ENCODE measurements at regions not wholly inside any gene's neighbourhood (a gene's known extent, or its start where the extent isn't known, plus 50 kb on each side); places are given as distances from the start of the nearest gene placed in this dataset.

DNA sequence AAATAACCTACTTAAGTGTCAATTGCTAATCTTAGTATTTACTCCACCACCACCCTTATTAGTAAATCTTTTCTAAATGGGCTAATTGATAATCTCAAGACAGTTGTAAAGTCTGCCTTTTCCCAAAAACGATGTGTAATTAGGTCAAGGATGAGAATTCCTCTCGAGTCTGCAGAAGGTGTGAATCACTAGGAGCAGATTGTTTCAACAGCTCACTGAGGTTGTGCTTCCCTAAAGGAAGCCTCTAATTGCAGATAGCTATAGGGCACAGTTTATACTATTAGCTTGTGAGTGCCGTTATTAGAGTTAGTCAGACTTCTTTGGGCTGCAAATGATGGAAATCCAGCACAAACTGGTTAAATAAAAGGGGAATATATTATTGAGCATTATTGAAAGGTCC lies 84.9 kb downstream of the C11orf91 start:
- DNase-seq, result no peak

DNA sequence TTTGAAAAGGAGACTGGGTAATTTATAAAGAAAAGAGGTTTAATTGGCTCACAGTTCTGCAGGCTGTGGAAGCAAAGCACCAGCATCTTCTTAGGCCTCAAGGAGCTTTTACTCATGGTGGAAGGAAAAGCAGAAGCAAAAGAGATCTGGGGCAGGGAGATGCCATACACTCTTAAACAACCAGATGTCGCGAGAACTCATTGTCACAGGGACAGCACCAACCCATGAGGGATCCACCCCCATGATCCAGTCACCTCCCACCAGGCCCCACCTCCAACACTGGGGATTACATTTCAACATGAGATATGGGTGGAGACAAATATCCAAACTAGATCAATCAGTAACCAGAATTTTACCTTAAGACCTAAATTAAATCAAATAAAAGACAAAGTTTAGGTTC lies 87.2 kb downstream of the C11orf91 start:
- no peak for DNase-seq

DNA sequence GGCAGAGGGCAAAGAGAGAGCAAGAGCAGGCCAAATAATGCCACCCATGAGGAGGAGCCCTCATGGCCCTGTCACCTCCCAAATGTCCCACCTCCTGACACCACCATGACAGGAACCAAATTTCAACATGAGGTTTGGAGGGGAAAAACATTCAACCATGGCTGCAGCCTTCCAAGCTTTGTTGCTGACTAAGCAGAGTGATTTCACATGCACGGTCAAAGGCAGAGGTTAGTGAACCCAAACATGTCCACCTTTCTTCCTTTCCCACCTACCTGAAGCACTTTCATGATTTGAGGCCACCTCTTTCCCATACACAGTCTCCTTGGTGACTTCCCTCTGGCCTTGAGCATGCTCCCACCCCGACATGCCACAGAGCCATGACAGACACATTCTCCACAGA lies 89.7 kb downstream of the C11orf91 start:
- DNase-seq, result no peak

DNA sequence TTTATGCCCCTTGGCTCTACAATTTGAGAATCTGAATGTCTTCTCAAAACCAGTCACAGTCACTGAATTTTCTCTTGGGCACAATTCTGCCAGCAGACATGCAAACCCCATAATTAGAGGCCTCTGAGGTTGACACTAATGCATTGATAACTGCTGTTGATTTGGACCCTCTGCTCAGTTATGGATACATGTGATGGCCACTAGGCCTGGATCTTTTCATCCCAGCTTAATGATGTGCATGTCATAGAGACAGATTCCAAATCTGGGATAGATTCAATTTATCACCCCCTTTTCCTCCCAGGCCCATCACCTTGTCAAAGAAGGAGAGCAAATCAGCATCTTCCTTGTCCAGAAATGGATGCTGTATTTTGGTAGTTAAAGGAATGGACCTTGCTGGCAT lies 92.2 kb downstream of the C11orf91 start:
- no peak for DNase-seq

DNA sequence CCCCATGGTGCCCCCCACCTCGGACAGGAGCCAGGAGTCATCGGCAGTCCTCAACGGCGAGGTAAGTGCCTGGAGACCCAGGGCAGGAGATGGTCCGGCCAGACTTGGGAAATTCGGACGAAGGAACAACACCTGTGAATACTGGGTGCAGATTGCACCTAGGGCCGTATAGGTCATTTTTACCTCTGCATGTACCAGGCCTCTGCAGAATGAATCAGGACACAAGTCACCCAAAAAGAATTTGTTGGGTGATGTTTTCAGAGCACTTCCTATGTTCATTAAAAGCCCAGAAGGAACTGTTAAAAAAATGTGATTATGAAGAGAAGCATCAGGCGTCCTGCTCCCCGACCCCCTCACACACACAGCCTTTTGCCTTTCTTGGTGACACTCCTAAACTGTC lies 93.9 kb downstream of the C11orf91 start:
- no peak for DNase-seq

GRCh38 chr11:33605703-33606102 lies 94.9 kb downstream of the C11orf91 start:
- DNase-seq, result no peak

DNA sequence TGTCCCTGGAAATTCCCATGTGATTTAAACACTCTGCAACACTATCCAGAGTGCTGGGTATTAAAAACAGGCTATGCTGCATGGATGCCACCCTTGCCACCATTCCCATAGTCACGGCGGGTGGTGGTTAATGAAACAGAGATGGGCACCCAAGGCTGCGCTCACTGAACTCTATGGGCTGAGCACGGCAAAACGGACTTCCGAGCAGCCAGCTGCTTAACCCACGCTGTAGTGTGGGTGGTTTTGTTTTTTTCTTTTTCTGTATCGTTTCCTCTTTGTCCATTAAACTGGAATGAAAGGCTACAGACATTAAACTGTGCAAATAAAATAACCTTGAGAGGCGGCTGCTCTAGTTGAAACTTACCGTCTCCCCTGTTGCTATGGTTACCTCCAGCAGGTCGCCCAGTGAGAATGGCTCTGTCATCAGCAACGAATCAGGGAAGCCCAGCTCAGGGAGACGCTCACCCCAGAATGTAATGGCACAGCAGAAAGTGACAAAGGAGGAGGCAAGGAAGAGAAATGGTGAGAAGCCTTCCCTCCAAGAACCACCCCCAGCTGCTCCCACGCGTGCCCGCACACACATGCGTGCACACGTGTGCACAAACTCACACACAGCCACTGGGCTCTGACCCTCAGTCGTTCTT lies 102.1 kb downstream of the C11orf91 start:
- DNase-seq, result peak; percentile 42 to 61

GRCh38 chr11:33594188-33594587 lies 106.4 kb downstream of the C11orf91 start:
- DNase-seq, result no peak

GRCh38 chr11:33590441-33590840 lies 110.2 kb downstream of the C11orf91 start:
- DNase-seq, result no peak

GRCh38 chr11:33588056-33588455 lies 112.6 kb downstream of the C11orf91 start:
- no peak for DNase-seq

DNA sequence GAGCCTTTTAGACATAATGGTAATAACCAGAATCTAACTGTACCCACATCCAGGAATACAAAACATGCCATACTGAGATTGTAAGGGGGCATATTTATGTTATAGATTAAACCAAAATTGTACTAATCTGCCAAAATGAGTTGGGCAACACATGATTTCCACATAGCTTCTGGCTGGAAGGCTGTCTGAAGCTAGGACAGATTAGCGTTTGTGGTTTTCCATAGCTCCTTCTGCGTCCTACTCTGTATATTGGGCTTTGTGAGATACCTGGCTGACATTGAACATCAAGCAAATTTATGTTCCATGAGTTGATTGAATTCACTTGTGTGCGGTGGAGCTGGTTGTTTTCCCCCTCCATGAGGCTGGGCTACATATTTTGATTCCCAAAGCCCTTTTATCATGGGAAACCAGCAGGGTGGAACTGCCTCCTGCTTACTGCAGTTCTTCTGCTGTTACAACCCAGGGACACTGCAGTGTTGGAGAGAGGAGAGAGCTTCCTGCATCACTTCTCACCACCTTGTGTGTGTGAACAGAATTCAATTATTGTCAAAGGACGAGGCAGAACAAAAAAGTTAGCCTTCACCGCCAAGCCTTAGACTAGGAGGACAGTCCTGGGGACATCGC lies 114.9 kb downstream of the C11orf91 start:
- DNase-seq, result no peak

- no peak for DNase-seq
Measured at GRCh38 chr11:33582636-33583325, 117.8 kb downstream of the C11orf91 start.

DNA sequence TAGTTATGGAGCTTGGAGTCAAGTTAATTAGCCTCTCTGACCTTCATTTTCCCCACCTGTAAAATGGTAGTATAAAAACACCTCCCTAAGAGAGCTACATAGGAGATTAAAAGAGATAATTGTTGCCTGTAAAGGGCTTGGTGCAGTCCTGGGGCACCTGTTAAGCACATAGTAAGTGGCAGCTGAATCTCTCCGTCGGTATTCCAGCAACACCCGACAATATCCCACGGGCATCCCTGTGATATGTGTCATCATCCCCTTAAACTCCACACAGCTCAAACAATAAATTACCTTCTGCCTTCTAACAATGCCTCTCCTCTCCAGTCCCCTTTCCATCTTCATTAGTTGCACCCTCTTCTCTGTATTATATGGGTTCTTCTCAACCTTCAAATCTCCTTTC lies 121.5 kb downstream of the C11orf91 start:
- DNase-seq, result no peak

DNA sequence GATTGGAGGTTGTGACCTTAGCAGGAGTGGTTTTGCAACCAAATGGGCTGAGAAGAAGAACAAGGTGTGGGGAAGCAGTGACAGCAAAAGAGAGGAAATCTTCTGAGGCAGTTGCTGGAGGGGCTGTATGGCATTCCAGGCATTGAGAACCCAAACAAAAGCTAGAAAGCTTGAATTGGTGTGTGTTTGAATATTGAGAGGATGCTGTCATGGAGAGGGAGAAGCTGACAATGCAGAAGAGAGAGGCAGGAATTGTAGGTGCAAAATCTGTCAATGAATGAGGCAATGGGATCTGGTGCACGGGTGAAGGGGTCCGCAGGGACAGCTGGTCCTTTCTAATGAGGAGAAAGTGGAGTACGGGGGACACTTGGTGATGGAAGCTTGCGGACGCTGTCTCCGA lies 123.4 kb downstream of the C11orf91 start:
- DNase-seq, result no peak

GRCh38 chr11:33575311-33575710 lies 125.3 kb downstream of the C11orf91 start:
- DNase-seq, result no peak

DNA sequence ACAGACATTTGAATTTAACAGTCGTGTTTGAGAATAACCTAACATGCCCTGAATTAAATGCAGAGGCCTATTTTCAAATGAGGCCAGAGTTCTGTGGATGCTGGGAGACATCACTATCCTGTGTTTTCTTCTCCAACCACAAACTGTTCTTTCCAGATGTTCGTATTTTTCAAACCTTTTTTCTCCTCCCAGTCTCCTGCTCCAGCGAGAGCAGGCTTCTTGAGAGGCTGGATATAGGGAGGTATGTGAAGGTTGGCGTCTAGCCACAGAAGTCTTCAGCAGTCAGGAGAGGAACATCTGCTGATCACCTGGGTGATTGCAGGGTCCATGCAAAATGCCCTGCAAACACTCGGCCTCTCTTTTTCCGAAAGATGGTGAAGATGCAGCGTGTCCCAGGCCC lies 126.3 kb downstream of the C11orf91 start:
- DNase-seq, result no peak

DNA sequence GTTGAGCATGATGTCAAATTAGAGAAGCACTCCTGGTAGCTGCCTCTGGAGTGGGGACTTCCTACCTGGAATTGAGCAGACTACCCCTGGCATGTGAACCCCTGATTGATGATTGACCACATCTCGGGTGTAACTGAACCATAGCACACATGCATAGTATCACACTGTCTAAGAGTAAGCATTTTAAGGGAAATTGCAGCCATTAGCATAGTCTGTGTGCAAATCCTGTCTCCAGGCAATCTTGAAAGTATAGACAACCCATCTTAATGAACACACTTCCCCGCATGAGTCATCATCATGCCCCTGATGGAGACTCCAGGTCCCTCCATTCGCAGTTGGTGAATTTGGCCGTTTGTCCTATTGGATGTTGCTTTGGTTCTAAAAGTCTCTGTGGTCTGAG lies 131.3 kb downstream of the C11orf91 start:
- DNase-seq, result no peak

DNA sequence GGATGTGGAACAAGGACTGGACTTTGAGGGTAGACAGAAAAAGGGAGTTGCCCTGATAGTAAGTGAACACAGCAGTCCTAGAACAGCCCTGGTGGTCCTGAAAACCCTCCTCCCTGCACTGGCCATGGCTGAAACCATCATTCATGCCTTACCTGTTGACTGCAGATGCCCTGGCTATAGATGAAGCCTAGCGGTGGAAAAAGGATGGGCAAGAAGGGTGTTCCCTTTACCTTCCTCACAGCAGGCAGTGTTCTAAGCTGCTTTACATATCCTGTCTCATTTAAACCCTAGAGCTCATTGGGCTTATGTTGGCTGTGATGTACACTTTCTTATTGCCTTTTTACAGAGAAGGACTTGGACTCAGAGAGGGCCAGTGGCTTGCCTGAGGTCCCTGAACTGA lies 133.6 kb downstream of the C11orf91 start:
- DNase-seq, result no peak

GRCh38 chr11:33564856-33565453 lies 135.7 kb downstream of the C11orf91 start:
- peak in 1 of 2 experiments; percentile 24 for DNase-seq

- DNase-seq, result no peak
Measured at GRCh38 chr11:33560729-33561128, 139.9 kb downstream of the C11orf91 start.

DNA sequence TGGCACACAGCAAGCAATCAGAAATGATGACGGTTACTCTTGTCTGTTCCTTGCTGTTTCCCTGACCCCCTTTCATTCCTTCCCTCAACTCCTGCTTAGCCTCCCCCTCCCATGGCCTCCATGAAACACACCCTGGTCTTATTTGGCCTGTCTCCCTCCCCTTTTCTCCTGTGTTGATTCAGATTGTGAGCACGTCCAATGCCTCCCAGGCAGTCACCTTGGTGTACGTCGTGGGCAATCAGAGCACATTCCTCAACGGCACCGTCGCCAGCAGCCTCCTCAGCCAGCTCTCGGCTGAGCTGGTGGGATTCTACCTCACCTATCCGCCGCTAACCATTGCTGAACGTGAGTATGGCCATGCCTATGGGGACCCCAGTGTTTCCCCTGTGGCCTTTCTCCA lies 141.1 kb downstream of the C11orf91 start:
- no peak for DNase-seq

GRCh38 chr11:33558097-33558496 lies 142.5 kb downstream of the C11orf91 start:
- no peak for DNase-seq

DNA sequence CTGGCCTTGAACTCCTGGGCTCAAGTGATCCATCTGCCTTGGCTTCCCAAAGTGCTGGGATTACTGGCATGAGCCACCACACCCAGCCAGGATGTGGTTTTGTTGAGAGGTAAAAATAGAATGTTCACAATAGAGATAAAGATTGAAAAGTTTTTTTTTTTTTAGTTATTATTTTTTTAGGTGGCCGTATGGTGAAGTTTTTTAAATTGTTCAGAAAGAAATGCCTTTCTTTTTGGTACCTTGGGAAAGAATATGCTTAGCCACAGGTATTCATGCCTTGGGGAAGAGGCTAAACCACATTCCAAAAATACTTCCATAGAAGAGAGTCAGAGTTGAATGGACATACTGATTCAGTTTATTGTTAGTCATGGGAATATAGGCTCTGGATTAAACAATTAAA lies 143.4 kb downstream of the C11orf91 start:
- no peak for DNase-seq

DNA sequence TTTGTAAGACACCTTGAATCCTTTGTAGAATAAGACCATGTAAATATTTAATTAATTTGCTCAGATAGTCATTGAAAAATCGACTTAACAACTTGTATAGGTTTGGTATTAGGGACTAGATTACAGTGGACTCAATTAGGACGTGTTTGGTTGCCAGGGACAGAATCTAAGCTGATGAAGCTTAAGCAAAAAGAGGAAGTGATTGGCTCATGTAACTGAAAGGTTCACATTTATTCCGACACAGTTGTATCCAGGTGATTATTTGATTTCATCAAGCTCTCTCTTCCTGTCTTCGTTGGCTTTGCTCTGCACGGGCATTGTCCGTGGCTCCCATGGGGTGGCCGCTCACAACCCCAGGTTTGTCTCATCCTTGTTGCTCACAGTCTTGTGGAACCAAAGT lies 146.4 kb downstream of the C11orf91 start:
- DNase-seq, result no peak

Data from NCI-H526 (cell line).